GM21576 (cell line): ENCODE measurements at regions not wholly inside any gene's neighbourhood (a gene's known extent, or its start where the extent isn't known, plus 50 kb on each side); places are given as distances from the start of the nearest gene placed in this dataset.
A peak's percentile ranks its signal among the peaks of the same experiment; 100 is the strongest.

ENCODE experiments used
- ATAC-seq: cut with Tn5 transposase; IDR thresholded peaks from one replicate; pipeline ENCODE4 v1.9.1; 2021; ENCODE audit warnings: mild to moderate bottlenecking, moderate library complexity; ENCODE audit not compliant: unreplicated experiment

GRCh38 chr13:24042710-24043440 lies 117.6 kb upstream of the SPATA13 start:
- no peak for ATAC-seq

DNA sequence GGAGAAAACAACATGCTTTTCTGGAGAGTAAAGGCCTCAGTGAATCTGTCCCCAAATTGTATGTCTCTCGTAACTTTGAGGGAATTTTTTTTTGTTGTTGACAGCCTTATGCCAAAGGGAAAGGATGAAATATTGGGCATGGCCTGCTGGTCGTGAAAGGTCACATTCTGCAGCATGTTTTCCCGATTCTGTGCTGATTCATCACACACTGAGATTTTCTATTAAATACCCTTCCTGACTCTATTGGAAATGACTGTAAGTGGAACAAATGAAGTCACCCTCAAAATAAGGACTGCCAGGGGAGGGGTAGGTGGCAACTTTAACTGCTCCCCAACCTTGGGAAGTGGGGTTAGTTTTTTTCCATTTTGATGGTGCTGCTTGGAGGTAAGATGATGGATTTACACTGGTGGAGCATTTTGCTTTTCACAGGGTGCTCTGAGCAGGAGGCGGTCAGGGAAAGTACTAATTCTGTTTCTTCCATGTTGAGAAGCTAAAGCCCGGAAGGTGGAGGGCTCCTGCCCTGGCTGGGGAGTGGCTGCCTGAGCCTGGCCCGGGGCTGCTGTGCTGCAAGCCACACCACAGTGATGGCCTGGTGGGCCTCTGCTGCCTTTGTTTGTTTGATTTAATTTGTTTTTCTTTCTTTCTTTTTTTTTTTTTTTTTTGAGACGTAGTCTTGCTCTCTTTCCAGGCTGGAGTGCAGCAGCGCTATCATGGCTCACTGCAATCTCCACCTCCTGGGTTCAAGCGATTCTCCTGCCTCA lies 116.8 kb upstream of the SPATA13 start:
- no peak for ATAC-seq

DNA sequence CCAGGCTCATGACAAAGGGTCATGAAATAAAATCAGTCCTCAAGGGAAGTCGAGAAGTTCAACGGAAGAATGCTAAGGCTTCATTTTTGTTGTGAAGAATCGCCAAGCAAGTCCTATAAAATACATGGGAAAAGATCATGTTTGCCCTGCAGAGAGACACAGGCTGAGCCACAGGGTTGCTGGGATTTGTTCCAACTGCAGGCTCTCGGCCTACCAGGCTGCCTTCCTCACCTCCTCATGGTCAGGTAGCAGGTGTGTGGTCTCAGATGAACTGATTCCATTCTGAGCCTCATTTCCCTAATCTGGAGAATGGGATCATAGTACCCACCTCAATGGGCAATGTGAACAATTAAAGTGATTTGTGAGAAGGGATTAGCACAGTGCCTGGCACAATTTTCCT lies 114.9 kb upstream of the SPATA13 start:
- ATAC-seq = no peak

DNA sequence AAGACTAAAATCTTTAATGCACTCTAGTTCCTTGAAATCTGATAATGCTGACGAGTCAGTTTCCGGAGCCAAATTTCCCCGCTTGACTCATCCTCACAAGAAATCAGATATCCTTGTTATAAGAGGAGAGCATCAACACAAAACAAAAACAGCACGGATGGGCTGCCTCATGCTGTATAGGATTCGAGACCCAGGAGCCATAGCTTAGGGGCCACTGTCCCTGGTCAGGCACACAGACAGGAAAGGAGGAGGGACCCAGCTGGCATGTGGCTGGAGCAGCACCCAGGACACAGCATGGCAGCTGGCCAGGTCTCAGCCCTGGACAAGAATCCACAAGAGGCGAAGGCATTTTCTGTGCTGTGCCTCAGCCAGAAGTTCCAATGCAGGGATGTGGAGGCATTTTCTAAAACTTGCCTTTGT lies 110.2 kb upstream of the SPATA13 start:
- no peak for ATAC-seq

DNA sequence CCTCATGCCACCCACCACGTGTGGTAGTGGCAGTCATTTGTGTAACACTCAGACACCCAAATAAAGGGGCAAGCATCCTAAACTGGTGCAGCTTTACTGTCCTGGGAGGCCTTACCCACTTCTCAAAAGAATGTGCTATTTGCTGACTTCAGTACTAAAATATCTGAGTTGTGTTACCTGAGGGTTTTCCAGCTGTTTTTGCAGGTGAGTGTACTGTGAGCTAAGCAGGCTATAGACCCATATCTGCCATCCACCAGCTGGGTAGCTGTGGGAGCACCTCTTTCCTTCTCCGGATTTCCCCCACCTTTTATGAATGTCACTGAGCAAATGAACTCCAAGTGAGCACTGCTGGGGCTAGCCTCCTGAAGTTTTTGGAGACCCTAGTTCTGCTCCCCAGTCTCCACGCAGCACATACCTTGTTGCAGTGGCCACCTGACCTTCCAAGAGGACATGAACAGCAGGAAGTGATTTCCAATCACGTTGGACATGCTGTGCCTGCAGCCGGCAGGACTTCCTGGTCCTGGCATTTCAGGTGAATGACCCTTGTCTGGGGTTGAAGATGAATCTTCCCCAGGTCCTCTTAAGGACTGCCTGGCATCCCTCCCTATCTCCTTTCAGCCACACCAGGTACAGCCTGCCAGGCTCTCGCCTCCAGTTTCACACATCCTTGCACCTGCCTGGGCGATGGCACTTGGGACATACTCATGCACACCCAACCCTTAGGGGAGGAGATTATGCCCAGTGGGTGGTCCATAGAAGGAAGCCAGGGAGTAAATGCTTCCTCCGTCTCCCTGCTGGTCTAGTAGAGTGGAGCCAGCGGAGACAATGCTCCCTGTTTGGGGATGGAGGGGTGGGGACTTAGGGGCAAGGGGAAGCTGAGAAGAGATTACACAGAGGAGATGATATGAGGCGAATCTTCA lies 109.5 kb upstream of the SPATA13 start:
- no peak for ATAC-seq

- ATAC-seq = no peak
Measured at GRCh38 chr13:24052547-24053518, 107.7 kb upstream of the SPATA13 start.

GRCh38 chr13:24053519-24054251 lies 106.8 kb upstream of the SPATA13 start:
- ATAC-seq = peak; percentile 81

GRCh38 chr13:24056616-24057137 lies 103.8 kb upstream of the SPATA13 start:
- ATAC-seq = no peak

DNA sequence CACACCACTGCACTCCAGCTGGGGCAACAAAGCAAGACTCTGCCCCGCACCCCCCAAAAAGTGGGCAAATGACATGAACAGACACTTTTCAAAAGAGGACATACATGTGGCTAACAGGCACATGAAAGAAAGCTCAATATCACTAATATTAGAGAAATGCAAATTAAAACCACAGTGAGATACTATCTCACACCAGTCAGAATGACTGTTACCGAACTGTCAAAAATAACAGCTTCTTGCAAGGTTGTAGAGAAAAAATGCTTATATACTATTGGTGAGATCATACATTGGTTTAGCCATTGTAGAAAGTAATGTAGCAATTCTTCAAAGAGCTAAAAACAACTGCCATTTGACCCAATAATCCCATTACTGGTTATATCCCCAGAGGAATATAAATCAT lies 99.5 kb upstream of the SPATA13 start:
- ATAC-seq = no peak

- ATAC-seq = no peak
Measured at GRCh38 chr13:24063281-24063877, 97.1 kb upstream of the SPATA13 start.

DNA sequence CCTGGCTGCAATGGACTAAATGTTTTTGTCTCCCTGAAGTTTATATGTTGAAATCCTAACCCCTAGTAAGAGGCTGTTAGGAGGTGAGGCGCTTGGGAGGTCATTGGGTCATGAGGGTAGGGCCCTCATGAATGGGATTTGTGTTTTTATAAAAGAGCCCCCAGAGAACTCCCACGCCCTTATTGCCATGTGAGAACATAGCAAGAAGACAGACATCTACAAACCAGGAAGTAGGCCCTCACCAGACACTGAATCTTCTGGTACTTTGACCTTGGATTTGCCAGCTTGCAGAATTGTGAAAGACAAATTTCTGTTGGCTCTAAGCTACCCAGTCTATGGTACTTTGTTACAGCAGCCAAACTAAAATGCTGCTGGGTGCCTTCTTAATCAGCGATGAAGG lies 96.1 kb upstream of the SPATA13 start:
- no peak for ATAC-seq

DNA sequence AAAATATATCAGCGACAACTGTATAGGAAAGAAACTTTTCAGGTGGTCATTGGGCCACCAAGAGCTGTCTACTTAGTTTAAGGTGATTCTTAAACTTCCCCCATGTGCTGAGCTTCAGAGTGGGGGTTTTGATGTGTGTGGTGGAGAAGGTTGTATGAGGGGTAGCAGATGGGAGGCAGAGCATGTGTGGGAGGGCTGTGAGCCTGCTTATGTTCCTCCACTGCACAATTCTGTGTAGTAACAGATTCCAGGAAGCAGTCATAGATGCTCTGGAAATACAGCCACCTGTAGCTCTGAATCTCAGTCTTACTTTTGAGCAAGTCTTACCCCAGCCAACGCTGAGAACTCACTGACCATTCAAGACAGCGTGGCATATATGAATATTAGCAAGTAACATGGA lies 95.3 kb upstream of the SPATA13 start:
- no peak for ATAC-seq

GRCh38 chr13:24066405-24067295 lies 93.9 kb upstream of the SPATA13 start:
- ATAC-seq = no peak

DNA sequence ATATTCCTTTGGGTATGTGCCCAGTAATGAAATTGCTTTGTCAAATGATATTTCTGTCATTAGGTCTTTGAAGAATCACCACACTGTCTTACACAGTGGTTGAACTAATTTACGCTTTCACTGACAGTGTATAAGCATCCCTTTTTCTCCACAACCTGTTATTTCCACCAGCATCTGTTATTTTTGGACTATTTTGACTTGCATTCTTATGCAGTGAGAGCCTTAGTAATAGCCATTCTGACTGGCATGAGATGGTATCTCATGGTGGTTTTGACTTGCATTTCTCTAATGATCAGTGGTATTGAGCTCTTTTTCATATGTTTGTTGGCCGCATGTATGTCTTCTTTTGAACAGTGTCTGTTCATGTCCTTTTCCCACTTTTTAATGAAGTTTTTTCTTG lies 92.0 kb upstream of the SPATA13 start:
- ATAC-seq = no peak

DNA sequence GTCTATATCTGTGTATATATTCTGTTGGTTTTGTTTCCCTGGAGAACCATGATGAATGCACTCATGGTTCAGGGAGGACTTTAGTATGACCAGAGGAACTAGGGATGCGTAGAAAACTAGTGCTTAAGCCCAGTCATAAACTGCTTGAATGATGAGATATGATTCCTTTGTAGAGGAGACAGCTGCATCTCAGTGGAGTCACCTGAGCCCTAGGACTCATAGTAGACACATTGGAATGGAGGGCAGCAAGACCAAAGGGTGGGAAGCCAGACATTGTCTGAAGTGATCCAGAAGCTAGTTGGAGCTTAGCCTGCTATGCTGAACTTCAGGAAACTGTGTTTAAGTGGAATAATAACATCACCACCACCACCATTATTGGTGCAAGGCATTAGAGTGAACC lies 89.5 kb upstream of the SPATA13 start:
- ATAC-seq = no peak

GRCh38 chr13:24071423-24072075 lies 89.0 kb upstream of the SPATA13 start:
- no peak for ATAC-seq

GRCh38 chr13:24073657-24074056 lies 86.9 kb upstream of the SPATA13 start:
- no peak for ATAC-seq
